ENCODE measurements at regions not wholly inside any gene's neighbourhood (a gene's known extent, or its start where the extent isn't known, plus 50 kb on each side); places are given as distances from the start of the nearest gene placed in this dataset.

DNA sequence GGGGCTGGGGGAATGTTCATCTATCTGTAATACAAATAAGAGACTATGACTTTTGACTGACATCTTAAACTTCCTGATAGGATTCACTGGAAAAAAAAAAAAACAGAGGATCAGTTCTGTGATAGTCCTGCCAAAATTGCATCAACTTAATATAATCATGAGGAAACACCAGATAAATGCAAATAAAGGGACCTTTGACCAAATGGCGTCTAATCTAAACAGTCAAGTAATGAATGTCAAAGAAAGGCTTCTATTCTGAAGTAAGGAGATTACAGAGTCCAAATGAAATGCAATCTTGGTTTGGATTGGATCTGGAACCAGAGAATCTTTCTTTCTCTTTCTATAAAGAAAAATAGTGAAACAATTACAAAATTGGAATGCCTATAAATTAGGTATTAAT lies 513.4 kb downstream of the KCNT2 start:
- no peak for TF ChIP-seq EP300 (IDR thresholded peaks at IDR 0.05)
- TF ChIP-seq, protein P1, sequence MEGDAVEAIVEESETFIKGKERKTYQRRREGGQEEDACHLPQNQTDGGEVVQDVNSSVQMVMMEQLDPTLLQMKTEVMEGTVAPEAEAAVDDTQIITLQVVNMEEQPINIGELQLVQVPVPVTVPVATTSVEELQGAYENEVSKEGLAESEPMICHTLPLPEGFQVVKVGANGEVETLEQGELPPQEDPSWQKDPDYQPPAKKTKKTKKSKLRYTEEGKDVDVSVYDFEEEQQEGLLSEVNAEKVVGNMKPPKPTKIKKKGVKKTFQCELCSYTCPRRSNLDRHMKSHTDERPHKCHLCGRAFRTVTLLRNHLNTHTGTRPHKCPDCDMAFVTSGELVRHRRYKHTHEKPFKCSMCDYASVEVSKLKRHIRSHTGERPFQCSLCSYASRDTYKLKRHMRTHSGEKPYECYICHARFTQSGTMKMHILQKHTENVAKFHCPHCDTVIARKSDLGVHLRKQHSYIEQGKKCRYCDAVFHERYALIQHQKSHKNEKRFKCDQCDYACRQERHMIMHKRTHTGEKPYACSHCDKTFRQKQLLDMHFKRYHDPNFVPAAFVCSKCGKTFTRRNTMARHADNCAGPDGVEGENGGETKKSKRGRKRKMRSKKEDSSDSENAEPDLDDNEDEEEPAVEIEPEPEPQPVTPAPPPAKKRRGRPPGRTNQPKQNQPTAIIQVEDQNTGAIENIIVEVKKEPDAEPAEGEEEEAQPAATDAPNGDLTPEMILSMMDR (IDR thresholded peaks at IDR 0.05) = no peak
- TF ChIP-seq POLR2A (IDR thresholded peaks at IDR 0.05) = no peak
